ENCODE measurements at regions not wholly inside any gene's neighbourhood (a gene's known extent, or its start where the extent isn't known, plus 50 kb on each side); places are given as distances from the start of the nearest gene placed in this dataset.

- TF ChIP-seq POLR2A (IDR thresholded peaks at IDR 0.05) (no peak), CTCF (IDR thresholded peaks at IDR 0.05) (no peak)
These were observed 196.7 kb upstream of the ADAMTS9 start for GRCh38 chr3:64884536-64884935.

Data from thyroid gland (tissue), 4 donors.